ENCODE measurements at regions not wholly inside any gene's neighbourhood (a gene's known extent, or its start where the extent isn't known, plus 50 kb on each side); places are given as distances from the start of the nearest gene placed in this dataset.

DNA sequence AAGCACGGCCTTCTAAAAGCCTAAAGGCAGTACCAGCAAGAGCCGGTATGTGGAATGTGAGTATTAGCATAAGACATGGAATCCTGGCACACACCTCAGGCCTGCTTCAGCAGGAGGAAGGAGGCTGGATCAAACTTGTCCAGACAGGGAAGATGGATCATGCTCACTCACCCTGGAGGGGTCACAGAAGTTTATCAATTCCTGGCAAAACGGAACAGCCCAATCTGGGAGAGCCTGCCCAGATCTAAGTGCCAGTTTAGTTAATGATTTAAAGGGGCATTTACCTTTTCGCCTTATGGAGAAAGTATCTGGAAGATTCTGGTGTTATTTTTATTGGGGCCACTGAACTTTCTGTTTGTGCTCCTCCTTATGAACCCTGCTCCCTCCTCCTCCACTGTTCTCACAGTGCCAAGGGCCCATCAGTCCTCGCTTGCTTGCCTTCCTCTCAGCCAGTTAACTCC, 58.3 kb upstream of the NFE2L2 start:
- TF ChIP-seq POLR2AphosphoS5 (IDR thresholded peaks at IDR 0.05; ENCODE audit: insufficient read depth in 1 of 2, low read depth in 1 of 2): peak in 1 of 2 donors; percentile 17
- TF ChIP-seq, protein P1, sequence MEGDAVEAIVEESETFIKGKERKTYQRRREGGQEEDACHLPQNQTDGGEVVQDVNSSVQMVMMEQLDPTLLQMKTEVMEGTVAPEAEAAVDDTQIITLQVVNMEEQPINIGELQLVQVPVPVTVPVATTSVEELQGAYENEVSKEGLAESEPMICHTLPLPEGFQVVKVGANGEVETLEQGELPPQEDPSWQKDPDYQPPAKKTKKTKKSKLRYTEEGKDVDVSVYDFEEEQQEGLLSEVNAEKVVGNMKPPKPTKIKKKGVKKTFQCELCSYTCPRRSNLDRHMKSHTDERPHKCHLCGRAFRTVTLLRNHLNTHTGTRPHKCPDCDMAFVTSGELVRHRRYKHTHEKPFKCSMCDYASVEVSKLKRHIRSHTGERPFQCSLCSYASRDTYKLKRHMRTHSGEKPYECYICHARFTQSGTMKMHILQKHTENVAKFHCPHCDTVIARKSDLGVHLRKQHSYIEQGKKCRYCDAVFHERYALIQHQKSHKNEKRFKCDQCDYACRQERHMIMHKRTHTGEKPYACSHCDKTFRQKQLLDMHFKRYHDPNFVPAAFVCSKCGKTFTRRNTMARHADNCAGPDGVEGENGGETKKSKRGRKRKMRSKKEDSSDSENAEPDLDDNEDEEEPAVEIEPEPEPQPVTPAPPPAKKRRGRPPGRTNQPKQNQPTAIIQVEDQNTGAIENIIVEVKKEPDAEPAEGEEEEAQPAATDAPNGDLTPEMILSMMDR (IDR thresholded peaks at IDR 0.05): no peak
- no peak for TF ChIP-seq POLR2A (IDR thresholded peaks at IDR 0.05)

Data from vagina (tissue), 2 donors.